ENCODE measurements at regions not wholly inside any gene's neighbourhood (a gene's known extent, or its start where the extent isn't known, plus 50 kb on each side); places are given as distances from the start of the nearest gene placed in this dataset.
"Not testable (repeated sequence)": the region's sequence is repeated elsewhere in the genome, so short reads cannot be mapped to it uniquely, and the experiment has no call there.

GRCh38 chr7:11221984-11222383 lies 248.3 kb downstream of the PHF14 start:
- DNase-seq: no peak

- DNase-seq: no peak
These were observed 250.9 kb downstream of the PHF14 start for GRCh38 chr7:11224535-11224934.

- DNase-seq: peak; percentile 37
These were observed 254.8 kb downstream of the PHF14 start for GRCh38 chr7:11228515-11228914.

- DNase-seq: no peak
These were observed 257.5 kb downstream of the PHF14 start for GRCh38 chr7:11231190-11231589.

GRCh38 chr7:11232462-11232861 lies 258.8 kb downstream of the PHF14 start:
- DNase-seq: no peak

- no peak for DNase-seq
These were observed 260.2 kb downstream of the PHF14 start for GRCh38 chr7:11233871-11234270.

GRCh38 chr7:11235491-11235890 lies 261.8 kb downstream of the PHF14 start:
- DNase-seq: no peak

GRCh38 chr7:11236680-11237079 lies 263.0 kb downstream of the PHF14 start:
- DNase-seq: peak; percentile 38

- DNase-seq: peak; percentile 40
These were observed 264.1 kb downstream of the PHF14 start for GRCh38 chr7:11237742-11238141.

- DNase-seq: no peak
These were observed 265.6 kb downstream of the PHF14 start for GRCh38 chr7:11239316-11239715.

GRCh38 chr7:11243739-11244138 lies 270.1 kb downstream of the PHF14 start:
- no peak for DNase-seq

GRCh38 chr7:11244149-11244548 lies 270.5 kb downstream of the PHF14 start:
- DNase-seq: no peak

GRCh38 chr7:11247545-11247944 lies 273.9 kb downstream of the PHF14 start:
- DNase-seq: no peak

GRCh38 chr7:11251436-11251835 lies 277.8 kb downstream of the PHF14 start:
- DNase-seq: no peak

GRCh38 chr7:11252011-11252607 lies 278.4 kb downstream of the PHF14 start:
- DNase-seq: no peak

- DNase-seq: no peak
These were observed 279.1 kb downstream of the PHF14 start for GRCh38 chr7:11252705-11253272.

- DNase-seq: no peak
These were observed 282.8 kb downstream of the PHF14 start for GRCh38 chr7:11256501-11256900.

- peak; percentile 94 for DNase-seq
These were observed 287.8 kb downstream of the PHF14 start for GRCh38 chr7:11261470-11261869.

GRCh38 chr7:11266101-11266500 lies 292.4 kb downstream of the PHF14 start:
- no peak for DNase-seq

GRCh38 chr7:11272352-11272751 lies 298.7 kb downstream of the PHF14 start:
- no peak for DNase-seq

GRCh38 chr7:11274074-11274473 lies 300.4 kb downstream of the PHF14 start:
- DNase-seq: no peak

GRCh38 chr7:11281953-11282352 lies 308.3 kb downstream of the PHF14 start:
- DNase-seq: no peak

GRCh38 chr7:11283584-11283983 lies 309.9 kb downstream of the PHF14 start:
- DNase-seq: not testable (repeated sequence)

- DNase-seq: no peak
These were observed 317.2 kb downstream of the PHF14 start for GRCh38 chr7:11290863-11291262.

GRCh38 chr7:11294218-11294617 lies 320.5 kb downstream of the PHF14 start:
- DNase-seq: no peak

All from NCI-H2029 treated with DMSO at 0.1 percent for 48 hours (cell line).